Activated CD4-positive, alpha-beta T cell treated with anti-CD3 and anti-CD28 coated beads, Interleukin-2, Interleukin-4, amounts not matched to agents 100 ng/mL and 50 ng/mL, durations not matched to agents 16 hours and 8 hours (primary cell): ENCODE measurements at regions not wholly inside any gene's neighbourhood (a gene's known extent, or its start where the extent isn't known, plus 50 kb on each side); places are given as distances from the start of the nearest gene placed in this dataset.

Source experiments
- DNase-seq: peaks from one replicate; pipeline ENCODE4 v3.0.0-alpha.2; 2020; ENCODE audit warnings: low spot score

GRCh38 chr4:79082997-79083396, 143.8 kb upstream of the PAQR3 start:
- DNase-seq, result no peak

- no peak for DNase-seq
Observed at GRCh38 chr4:79081973-79082372, 142.7 kb upstream of the PAQR3 start.

GRCh38 chr4:79078339-79078738, 139.1 kb upstream of the PAQR3 start:
- DNase-seq, result no peak

- DNase-seq, result no peak
Observed at GRCh38 chr4:79074040-79074439, 134.8 kb upstream of the PAQR3 start.

DNA sequence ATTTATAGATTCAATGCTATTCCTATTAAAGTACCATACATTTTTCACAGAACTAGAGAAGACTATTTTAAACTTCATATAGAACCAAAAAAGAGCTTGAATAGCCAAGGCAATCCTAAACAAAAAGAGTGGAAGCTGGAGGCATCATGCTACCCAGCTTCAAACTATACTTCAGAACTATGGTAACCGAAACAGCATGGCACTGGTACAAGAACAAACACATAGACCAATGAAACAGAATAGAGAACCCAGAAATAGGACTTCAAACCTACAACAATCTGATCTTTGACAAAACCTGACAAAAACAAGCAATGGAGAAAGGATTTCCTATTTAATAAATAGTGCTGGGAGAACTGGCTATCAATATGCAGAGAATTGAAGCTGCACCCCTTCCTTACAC, 134.2 kb upstream of the PAQR3 start:
- DNase-seq, result no peak

- no peak for DNase-seq
Observed at GRCh38 chr4:79065262-79065661, 126.0 kb upstream of the PAQR3 start.

DNA sequence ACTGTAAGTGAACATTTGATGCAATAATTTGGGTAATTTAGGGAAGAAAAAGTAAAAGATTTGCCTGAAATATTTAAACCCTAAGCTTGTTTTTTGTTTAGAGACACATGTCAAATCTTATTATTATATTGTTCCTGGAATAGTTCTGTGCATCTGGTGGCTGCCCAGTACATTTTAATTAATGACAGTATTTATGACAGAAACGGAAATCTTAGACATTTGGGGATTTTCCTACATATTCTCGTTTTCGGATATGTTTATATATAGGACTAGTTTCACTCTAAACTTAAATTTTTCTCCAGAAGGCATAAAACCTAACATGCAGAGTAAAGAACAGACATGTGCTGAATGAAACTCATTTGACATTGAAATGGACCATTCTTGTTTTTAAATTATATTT, 125.6 kb upstream of the PAQR3 start:
- DNase-seq, result no peak

GRCh38 chr4:79059631-79060399, 120.6 kb upstream of the PAQR3 start:
- no peak for DNase-seq

GRCh38 chr4:79057772-79058171, 118.5 kb upstream of the PAQR3 start:
- DNase-seq, result no peak

GRCh38 chr4:79053754-79054153, 114.5 kb upstream of the PAQR3 start:
- DNase-seq, result no peak

- no peak for DNase-seq
Observed at GRCh38 chr4:79050541-79050880, 111.3 kb upstream of the PAQR3 start.

- DNase-seq, result no peak
Observed at GRCh38 chr4:79049840-79050540, 110.8 kb upstream of the PAQR3 start.

- no peak for DNase-seq
Observed at GRCh38 chr4:79048878-79049277, 109.6 kb upstream of the PAQR3 start.

GRCh38 chr4:79047316-79047715, 108.1 kb upstream of the PAQR3 start:
- DNase-seq, result no peak

DNA sequence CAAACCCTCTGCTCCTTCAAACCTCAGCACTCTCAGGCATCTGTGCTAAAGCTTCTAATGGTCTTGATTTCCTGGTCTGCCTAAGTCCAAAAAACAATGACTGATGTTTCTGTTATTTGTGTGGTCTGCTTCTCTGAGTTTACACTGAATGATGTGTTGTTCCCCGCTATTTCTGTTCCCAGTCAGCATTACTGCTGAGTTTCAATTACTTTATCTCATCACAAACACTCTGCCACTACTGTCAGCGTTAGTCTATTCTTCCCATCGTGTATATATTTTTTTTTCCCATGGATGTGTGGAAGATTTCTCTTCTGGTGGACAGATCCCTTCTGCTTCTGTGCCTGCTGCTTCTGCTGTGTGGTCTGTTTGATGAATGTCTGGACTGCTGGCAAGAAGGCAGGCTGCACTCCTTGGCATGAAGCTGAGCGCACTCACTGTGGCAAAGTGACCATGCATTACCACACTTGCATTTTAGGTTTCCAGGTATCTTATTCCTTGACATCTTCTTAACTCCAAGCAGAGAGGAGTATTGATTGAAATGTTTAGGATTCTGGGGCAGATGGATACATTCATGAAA, 106.9 kb upstream of the PAQR3 start:
- no peak for DNase-seq

DNA sequence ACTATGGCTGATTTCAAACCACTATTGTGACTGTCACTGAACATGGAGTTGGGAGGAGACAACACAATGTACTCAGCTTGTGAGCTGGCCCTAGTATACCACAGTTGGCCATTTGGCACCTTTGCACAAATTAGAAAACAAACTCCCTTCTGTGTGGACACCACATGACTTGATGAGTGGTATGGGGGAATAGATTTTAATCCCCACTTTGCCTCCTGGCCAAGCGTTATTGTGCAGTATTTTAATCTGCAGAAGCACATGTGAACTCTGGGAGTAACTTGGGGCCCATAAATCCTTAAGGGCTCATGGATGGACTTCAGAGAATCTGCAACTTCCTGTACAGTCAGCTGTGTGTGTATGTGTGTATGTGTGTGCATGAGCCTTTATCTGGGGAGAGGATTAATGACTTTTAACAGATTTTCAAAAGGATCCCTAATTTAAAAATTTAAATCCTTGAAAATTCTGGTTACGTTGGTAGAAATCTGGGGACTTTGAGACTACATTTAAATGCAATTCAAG, 105.0 kb upstream of the PAQR3 start:
- no peak for DNase-seq

DNA sequence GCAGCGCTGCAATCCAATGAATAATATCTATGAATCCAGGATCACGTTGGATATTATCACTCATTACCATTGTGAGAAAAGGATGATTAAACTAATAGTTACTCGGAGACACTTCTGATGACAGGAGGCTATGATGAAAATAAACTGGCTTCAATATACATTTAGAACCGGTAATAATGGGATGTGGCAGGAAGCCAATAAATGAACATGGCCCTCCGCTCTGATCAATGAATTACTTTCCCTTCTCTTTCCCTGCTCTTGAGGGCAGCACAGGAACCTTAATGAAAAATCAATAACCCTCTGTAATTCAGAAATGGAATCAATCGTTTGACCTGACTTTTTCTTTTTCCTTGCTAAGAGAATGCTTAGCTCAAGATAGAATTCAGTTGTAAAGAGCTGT, 103.9 kb upstream of the PAQR3 start:
- DNase-seq, result no peak

DNA sequence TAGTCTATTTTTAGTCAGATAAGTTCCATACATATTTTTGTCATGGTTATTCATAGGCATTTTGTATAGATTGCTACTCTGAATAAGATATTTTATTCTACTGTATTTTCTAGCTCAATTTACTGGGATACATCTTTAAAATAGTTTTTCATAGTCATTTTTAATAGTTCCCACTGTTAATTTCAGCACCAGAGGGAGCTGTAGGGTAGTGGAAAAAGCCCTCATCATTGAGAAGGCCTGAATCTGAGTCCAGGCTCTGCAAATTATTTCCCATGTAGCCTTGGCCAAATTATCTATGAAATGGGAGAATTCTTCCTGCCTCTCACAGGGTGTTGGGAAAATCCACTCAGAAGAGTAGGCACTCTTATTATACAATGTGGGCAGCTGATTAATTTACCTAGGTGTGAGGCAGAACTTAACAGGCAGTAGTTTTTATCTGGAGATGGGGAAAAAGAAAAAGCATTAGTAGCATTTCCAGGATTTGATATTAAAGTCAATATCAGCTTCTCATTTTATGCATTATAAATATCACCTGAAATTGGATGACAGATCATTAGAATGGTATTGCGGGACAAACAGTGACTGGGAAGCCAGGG, 102.9 kb upstream of the PAQR3 start:
- peak; percentile 6 for DNase-seq

DNA sequence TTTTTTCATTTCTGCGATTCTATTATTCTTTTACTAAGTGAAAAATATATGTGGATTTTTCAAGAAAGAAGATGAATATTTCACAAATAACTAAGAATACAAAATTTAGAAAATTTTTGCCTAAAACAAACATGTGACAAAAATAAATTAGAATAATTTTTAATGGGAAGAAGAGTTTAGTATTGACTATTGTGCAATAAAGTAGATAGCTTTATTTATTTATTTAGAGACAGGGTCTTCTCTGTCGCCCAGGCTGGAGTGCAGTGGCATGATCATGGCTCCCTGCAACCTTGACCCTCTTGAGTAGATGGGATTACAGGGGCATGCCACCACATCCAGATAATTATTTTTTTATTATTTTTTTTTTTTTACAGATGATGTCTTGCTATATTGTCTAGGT, 95.3 kb upstream of the PAQR3 start:
- no peak for DNase-seq

DNA sequence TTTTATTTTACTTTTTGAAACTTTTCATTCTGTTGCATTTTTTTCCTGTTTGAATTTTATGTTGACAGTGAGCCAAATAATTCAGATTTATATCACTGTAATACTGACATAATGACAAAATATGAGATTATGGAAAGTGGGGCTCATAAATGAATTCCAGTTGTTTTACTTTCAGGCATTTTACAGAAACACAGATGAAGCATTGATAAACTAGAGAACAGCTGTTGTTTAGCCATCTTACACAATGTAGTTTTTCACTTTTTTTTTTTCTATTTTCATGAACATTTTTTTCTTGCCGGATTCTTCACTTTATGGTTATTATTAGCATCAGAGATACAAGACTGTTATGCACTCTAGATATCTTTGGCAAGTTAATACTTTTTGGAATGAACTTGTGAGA, 91.7 kb upstream of the PAQR3 start:
- DNase-seq, result no peak

DNA sequence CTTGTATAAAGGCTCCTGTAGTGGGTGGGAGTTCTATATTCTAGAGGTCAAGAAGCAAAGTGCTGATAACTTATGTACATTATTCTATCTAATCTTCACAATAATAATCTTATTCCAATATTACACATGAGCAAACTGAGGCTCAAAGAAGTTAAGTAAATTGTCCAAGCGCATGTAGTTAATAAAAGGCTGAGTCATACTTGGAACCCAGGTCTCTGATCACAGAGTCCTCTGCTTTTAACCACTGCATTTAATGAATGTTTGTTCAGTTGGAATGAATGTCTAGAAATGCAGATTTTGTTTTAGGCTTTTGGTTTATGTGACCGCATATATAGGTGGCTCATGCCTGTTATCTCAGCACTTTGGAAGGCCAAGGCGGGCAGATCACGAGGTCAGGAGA, 88.4 kb upstream of the PAQR3 start:
- DNase-seq, result no peak

DNA sequence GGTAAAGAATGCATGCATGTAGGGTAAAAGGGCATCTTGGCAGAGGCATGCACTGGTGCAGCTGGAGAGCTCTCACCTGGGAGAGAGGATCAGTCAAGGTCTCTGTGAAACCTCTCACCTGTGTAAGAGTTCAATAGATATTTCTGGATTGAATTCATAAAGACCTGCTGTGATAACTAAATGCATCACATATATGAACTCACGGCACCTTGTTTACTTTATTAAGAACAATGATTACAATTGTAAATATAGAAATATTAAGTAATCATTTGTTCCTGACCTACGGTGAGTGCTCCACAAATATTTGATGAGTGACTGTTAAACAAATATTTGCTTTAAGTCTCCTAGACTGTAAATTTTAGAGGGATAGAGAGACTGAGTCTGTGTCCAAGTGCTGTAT, 85.9 kb upstream of the PAQR3 start:
- DNase-seq, result no peak
